ENCODE measurements at regions not wholly inside any gene's neighbourhood (a gene's known extent, or its start where the extent isn't known, plus 50 kb on each side); places are given as distances from the start of the nearest gene placed in this dataset.

GRCh38 chr10:58013406-58013805, 254.3 kb downstream of the IPMK start:
- DNase-seq (ENCODE audit: low spot score) = no peak

GRCh38 chr10:58010073-58010702, 257.5 kb downstream of the IPMK start:
- DNase-seq (ENCODE audit: low spot score) = no peak

GRCh38 chr10:58003945-58004344, 263.7 kb downstream of the IPMK start:
- no peak for DNase-seq (ENCODE audit: low spot score)

GRCh38 chr10:58001159-58001558, 266.5 kb downstream of the IPMK start:
- DNase-seq (ENCODE audit: low spot score) = no peak

- DNase-seq (ENCODE audit: low spot score) = no peak
Measured at GRCh38 chr10:57996536-57996935, 271.2 kb downstream of the IPMK start.

- no peak for DNase-seq (ENCODE audit: low spot score)
Measured at GRCh38 chr10:57993302-57993701, 274.4 kb downstream of the IPMK start.

GRCh38 chr10:57992321-57993077, 275.2 kb downstream of the IPMK start:
- DNase-seq (ENCODE audit: low spot score) = no peak

- no peak for DNase-seq (ENCODE audit: low spot score)
Measured at GRCh38 chr10:57988964-57989363, 278.7 kb downstream of the IPMK start.

- no peak for DNase-seq (ENCODE audit: low spot score)
Measured at GRCh38 chr10:57987055-57987721, 280.5 kb downstream of the IPMK start.

- no peak for DNase-seq (ENCODE audit: low spot score)
Measured at GRCh38 chr10:57986422-57986821, 281.3 kb downstream of the IPMK start.

- no peak for DNase-seq (ENCODE audit: low spot score)
Measured at GRCh38 chr10:57983281-57983791, 284.4 kb downstream of the IPMK start.

GRCh38 chr10:57982091-57982490, 285.6 kb downstream of the IPMK start:
- no peak for DNase-seq (ENCODE audit: low spot score)

GRCh38 chr10:57979956-57980355, 287.7 kb downstream of the IPMK start:
- no peak for DNase-seq (ENCODE audit: low spot score)

GRCh38 chr10:57979491-57979890, 288.2 kb downstream of the IPMK start:
- DNase-seq (ENCODE audit: low spot score) = no peak

GRCh38 chr10:57977262-57977661, 290.4 kb downstream of the IPMK start:
- no peak for DNase-seq (ENCODE audit: low spot score)

GRCh38 chr10:57973451-57973850, 294.2 kb downstream of the IPMK start:
- DNase-seq (ENCODE audit: low spot score) = no peak

- DNase-seq (ENCODE audit: low spot score) = no peak
Measured at GRCh38 chr10:57972783-57973182, 294.9 kb downstream of the IPMK start.

- DNase-seq (ENCODE audit: low spot score) = no peak
Measured at GRCh38 chr10:57968328-57969016, 299.2 kb downstream of the IPMK start.

- DNase-seq (ENCODE audit: low spot score) = peak; percentile 87
Measured at GRCh38 chr10:57964351-57964750, 303.3 kb downstream of the IPMK start.

- DNase-seq (ENCODE audit: low spot score) = no peak
Measured at GRCh38 chr10:57963546-57963945, 304.1 kb downstream of the IPMK start.

GRCh38 chr10:57962839-57963238, 304.9 kb downstream of the IPMK start:
- no peak for DNase-seq (ENCODE audit: low spot score)

- DNase-seq (ENCODE audit: low spot score) = no peak
Measured at GRCh38 chr10:57961487-57961886, 306.2 kb downstream of the IPMK start.
